ENCODE measurements at regions not wholly inside any gene's neighbourhood (a gene's known extent, or its start where the extent isn't known, plus 50 kb on each side); places are given as distances from the start of the nearest gene placed in this dataset.
"Not testable (repeated sequence)": the region's sequence is repeated elsewhere in the genome, so short reads cannot be mapped to it uniquely, and the experiment has no call there.

- Histone ChIP-seq H3K36me3 (no peaks in the 10 kb centered on the region), H3K27ac (no peak overlapping the region), H3K4me3 (no peak overlapping the region), H3K27me3 (no peaks in the 10 kb centered on the region), H3K4me1 (no peaks in the 10 kb centered on the region), H3K9me3 (no peaks in the 10 kb centered on the region)
- WGBS, 2 donors: 95 to 96% methylated on average over 13 of the region's 13 CpGs
- intact Hi-C loops (cut with DNase I): no loop called here
- no peak for DNase-seq
- TF ChIP-seq EP300 (IDR thresholded peaks at IDR 0.05) (no peak), POLR2A (IDR thresholded peaks at IDR 0.05) (no peak), CTCF (IDR thresholded peaks at IDR 0.05) (no peak), POLR2AphosphoS5 (IDR thresholded peaks at IDR 0.05) (no peak)
These were observed 210.5 kb downstream of the SH3BGRL start for GRCh38 chrX:81412428-81412827.

DNA sequence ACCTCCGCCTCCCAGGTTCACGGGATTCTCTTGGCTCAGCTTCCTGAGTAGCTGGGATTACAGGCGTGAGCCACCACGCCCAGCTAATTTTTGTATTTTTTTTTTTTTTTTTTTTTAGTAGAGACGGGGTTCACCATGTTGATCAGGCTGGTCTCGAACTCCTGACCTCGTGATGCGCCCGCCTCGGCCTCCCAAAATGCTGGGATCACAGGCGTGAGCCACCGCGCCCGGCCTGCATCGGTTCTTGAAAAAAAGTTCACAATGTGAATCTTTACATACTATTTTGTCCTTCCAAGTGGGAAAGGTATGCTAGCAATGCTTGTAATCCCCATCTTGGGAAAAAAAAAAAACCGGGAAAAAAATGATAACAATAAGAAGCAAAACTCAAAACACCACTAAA lies 211.0 kb downstream of the SH3BGRL start:
- H3K9me3 ChIP-seq; H3K36me3 ChIP-seq; H3K4me1 ChIP-seq; DNase-seq; H3K27ac ChIP-seq; H3K4me3 ChIP-seq; H3K27me3 ChIP-seq; intact Hi-C loops (cut with DNase I): not testable (repeated sequence)
- WGBS, 2 donors: 81 to 95% methylated on average over 15 to 16 of the region's 16 CpGs

GRCh38 chrX:81414630-81415029 lies 212.7 kb downstream of the SH3BGRL start:
- intact Hi-C loops (cut with DNase I): no loop called here
- Histone ChIP-seq H3K27me3 (no peaks in the 10 kb centered on the region), H3K9me3 (no peaks in the 10 kb centered on the region), H3K36me3 (no peaks in the 10 kb centered on the region), H3K4me1 (no peaks in the 10 kb centered on the region), H3K4me3 (no peak overlapping the region), H3K27ac (no peak overlapping the region)
- 40 to 81% methylated on average over 3 of the region's 3 CpGs for WGBS, 2 donors
- no peak for TF ChIP-seq CTCF (IDR thresholded peaks at IDR 0.05)
- no peak for TF ChIP-seq POLR2A (IDR thresholded peaks at IDR 0.05)
- no peak for TF ChIP-seq EP300 (IDR thresholded peaks at IDR 0.05)
- TF ChIP-seq POLR2AphosphoS5 (IDR thresholded peaks at IDR 0.05): no peak
- DNase-seq: no peak
